Muscle of leg (tissue), 3 donors: ENCODE measurements at regions not wholly inside any gene's neighbourhood (a gene's known extent, or its start where the extent isn't known, plus 50 kb on each side); places are given as distances from the start of the nearest gene placed in this dataset.

Experiments
- DNase-seq: peaks from one replicate; pipeline ENCODE4 v3.0.0; 2013
- H3K27ac ChIP-seq: one replicate; pipeline ENCODE4 v1.5.1; 2013; ENCODE audit warnings: mild to moderate bottlenecking, low read length, control low read depth
- H3K27me3 ChIP-seq: one replicate; pipeline ENCODE4 v1.6.1; 2013; ENCODE audit warnings: low read length; ENCODE audit not compliant: control insufficient read depth, insufficient read depth
- H3K36me3 ChIP-seq: one replicate; pipeline ENCODE4 v1.6.1; 2013; ENCODE audit warnings: low read length; ENCODE audit not compliant: control insufficient read depth, insufficient read depth
- H3K4me1 ChIP-seq: one replicate; pipeline ENCODE4 v1.6.1; 2013; ENCODE audit warnings: low read length; ENCODE audit not compliant: control insufficient read depth, insufficient read depth
- H3K4me3 ChIP-seq: one replicate; pipeline ENCODE4 v1.5.1; 2013; ENCODE audit warnings: low read length, control low read depth
- H3K9me3 ChIP-seq: replicated peaks from 2 replicates; pipeline ENCODE4 v1.6.1; 2013; ENCODE audit warnings: low read depth, low read length; ENCODE audit not compliant: control insufficient read depth
- WGBS: methylation state at CpG from one replicate; pipeline ENCODE4 v1.1.5; 2013; ENCODE audit warnings: missing lambda C conversion rate; ENCODE audit not compliant: insufficient coverage; 5-methylcytosine and 5-hydroxymethylcytosine counted together

DNA sequence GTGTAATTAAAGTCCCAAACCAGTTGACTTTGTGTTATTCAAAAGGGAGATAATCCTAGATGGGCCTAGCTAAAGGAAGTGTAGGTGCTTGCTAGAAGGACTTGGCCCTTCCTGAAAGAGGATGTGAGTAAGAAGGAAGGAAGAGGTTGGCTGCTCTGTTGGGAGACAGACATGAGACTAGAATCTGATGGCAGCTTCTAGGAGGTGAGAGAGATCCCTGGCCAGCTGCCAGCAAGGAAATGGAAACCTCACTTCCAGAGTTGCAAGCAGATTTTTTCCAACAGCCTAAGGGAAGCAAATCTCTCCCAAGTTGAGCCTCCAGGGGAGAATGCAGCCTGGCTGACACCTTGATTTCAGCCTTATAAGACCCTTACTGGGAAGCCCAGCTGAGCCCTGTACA lies 368.4 kb upstream of the ZMIZ1 start:
- no peaks in the 10 kb centered on the region for H3K9me3 ChIP-seq
- peaks cover 7% of the 10 kb centered on the region for H3K27me3 ChIP-seq
- H3K27ac ChIP-seq, result no peak overlapping the region
- H3K4me1 ChIP-seq, result peaks cover 19% of the 10 kb centered on the region
- no peak overlapping the region for H3K4me3 ChIP-seq
- H3K36me3 ChIP-seq, result no peaks in the 10 kb centered on the region
- peak; percentile 62 for DNase-seq

DNA sequence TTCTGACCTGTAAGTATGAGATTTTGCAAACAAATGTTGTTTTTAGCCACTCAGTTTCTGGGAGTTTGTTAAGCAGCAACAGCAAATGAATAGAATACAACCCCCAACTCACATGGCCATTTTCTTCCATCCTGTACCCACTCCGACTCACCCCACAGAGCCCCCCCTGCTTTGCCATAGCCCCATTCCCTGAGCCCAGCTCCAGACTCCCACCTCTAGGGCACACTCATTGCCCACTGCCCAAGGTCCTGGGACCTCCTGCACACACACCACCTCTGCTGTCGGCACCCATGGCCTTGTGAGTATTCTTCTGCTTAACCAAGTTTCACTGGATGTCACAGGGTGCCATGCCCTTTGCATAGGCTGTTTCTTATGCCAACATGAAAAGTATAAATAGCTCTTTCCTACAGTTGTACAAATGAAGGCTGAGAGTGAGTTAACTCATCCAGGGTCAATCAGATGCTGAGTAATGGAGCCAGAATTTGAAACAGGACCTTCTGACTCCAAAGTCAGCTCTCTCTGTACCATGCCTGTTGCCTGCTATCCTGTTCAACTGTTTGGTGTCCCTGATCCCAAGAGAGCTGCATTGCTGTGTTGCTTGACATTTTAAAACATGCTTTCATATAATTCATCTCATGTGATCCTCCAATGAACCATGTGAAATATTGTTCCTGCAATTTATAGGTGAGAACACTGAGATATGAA lies 367.8 kb upstream of the ZMIZ1 start:
- 60% methylated on average over 1 of the region's 2 CpGs for WGBS
- Histone ChIP-seq H3K9me3 (no peaks in the 10 kb centered on the region), H3K4me1 (peaks cover 19% of the 10 kb centered on the region), H3K27me3 (peaks cover 4% of the 10 kb centered on the region), H3K4me3 (no peak overlapping the region), H3K27ac (no peak overlapping the region), H3K36me3 (no peaks in the 10 kb centered on the region)
- DNase-seq, result no peak

DNA sequence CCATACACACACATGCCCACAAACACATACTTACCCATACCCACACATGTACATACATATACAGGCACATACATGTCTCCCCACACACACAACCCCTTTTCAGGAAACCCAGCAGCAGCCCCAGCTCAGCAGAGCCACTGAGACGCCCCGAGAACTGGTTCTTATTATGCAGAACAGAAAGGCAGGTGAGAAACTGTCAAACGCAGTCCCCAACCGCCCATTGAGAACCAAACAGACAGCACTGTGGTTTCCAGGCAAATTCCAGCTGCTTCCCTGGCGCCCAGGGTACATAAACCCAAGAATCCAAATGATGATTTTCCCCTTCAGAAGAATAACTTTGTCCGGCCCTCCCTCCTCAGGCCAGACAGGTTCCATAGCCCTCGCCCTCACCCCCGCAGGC lies 366.6 kb upstream of the ZMIZ1 start:
- Histone ChIP-seq H3K36me3 (no peaks in the 10 kb centered on the region), H3K27ac (no peak overlapping the region), H3K4me3 (no peak overlapping the region), H3K27me3 (peaks cover 4% of the 10 kb centered on the region), H3K9me3 (no peaks in the 10 kb centered on the region), H3K4me1 (peaks cover 19% of the 10 kb centered on the region)
- no peak for DNase-seq
- WGBS, result 61% methylated on average over 8 of the region's 8 CpGs

DNA sequence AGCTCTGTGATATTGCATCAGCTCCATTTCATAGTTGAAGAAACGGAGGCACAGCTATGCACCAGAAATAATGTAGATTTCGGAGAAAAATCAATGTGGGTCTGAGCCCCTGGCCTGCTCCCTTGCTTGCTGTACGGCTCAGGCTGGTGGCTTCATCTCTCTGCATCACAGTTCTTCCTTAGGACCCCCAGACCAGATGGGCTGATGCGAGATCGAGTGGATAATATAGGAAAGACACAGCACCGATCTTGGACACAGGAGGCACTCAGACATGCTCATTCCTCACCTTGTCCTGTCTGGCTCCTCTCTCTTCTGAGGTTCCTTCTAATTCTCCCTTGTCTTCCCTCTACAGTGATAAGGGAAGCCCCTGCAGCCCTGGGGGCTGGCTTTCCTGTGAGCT lies 365.9 kb upstream of the ZMIZ1 start:
- Histone ChIP-seq H3K4me1 (peaks cover 19% of the 10 kb centered on the region), H3K9me3 (no peaks in the 10 kb centered on the region), H3K27me3 (peaks cover 3% of the 10 kb centered on the region), H3K27ac (no peak overlapping the region), H3K4me3 (no peak overlapping the region), H3K36me3 (no peaks in the 10 kb centered on the region)
- DNase-seq, result no peak
- WGBS, result 74% methylated on average over 4 of the region's 6 CpGs

DNA sequence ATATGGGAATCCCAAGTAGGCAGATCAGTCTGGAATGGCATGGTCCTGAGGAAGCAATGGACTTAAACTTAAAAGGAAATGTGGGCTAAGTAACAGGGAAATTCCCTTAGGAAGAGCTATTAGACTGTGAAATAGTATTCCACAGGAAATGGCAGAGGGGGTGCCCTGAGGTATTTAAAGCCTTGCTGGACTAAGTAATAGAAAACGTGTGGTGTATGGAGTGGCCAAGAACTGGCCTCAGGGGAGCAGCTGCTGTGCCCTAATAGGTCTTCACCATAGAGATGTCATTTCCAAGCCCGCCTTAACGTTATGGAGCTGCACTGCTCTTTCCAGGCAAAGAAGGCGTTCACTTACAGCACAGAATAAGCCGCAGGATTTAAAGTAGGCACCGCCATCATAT lies 365.2 kb upstream of the ZMIZ1 start:
- H3K4me1 ChIP-seq, result peaks cover 19% of the 10 kb centered on the region
- no peak overlapping the region for H3K27ac ChIP-seq
- 48% methylated on average over 6 of the region's 6 CpGs for WGBS
- H3K4me3 ChIP-seq, result no peak overlapping the region
- DNase-seq, result peak; percentile 59
- peaks cover 5% of the 10 kb centered on the region for H3K27me3 ChIP-seq
- no peaks in the 10 kb centered on the region for H3K36me3 ChIP-seq
- no peaks in the 10 kb centered on the region for H3K9me3 ChIP-seq

DNA sequence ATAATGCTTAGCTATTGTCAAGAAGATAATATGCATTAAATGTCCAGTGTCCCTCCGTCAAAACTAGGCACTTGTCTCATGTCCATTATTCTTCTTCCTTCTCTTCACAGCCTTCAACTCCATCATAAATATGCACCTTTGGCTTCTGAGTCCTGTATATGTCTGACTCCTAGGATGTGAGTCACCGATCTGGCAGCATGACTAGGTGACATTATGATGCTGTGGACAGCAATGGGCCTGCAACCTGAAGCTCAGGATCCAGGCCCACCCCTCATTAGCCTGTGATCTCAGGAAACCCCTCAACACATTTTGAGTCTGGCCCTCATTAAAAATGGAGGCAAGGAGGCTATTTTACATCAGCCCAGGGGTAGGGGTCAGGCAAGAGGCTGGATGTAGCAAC lies 362.5 kb upstream of the ZMIZ1 start:
- no peak overlapping the region for H3K27ac ChIP-seq
- WGBS, result no CpG with 5 or more reads among the region's 2 CpGs

DNA sequence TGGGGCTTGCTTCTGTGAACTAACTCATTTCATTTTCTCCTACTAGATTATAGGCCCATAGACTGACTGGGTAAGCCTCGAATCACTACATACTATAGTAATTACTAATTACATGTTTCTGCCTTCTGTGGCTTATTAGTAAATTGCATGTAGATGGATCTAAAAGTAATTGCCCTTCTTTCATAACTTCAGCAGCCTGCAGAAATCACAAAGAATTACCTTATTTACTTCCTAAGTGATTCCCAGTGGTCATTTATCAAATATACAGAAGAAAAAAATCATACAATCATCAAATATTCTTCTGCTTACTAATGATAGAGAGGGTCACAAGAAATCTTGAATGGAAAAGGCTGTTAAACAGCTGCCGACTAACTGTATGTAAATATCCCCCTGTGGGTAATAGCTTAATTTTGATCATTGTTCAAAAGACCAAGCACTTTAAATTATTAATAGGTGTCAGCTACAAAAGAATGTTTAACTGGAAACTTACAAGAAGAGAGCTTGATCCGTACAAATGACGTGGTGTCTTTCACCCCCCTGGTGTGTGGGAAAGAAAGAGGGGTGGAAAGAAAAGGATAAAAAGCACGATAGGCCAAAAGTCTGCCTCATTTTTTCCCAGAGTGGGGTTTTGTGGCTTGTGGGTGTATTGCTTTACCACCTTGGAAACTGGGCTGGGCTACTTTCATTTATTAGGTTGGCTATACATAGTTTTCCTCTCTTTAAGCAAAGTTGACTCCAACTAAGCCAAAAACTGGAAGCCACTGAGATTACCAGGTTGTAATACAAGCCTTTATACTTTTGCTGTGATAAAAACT lies 361.8 kb upstream of the ZMIZ1 start:
- WGBS, result 64% methylated on average over 2 of the region's 5 CpGs
- no peaks in the 10 kb centered on the region for H3K9me3 ChIP-seq
- H3K4me1 ChIP-seq, result peaks cover 9% of the 10 kb centered on the region
- no peaks in the 10 kb centered on the region for H3K36me3 ChIP-seq
- H3K4me3 ChIP-seq, result no peak overlapping the region
- peaks cover 8% of the 10 kb centered on the region for H3K27me3 ChIP-seq
- no peak overlapping the region for H3K27ac ChIP-seq
- peak; percentile 55 for DNase-seq

More for the DNA sequence above, 362.5 kb upstream of the ZMIZ1 start:
- no peaks in the 10 kb centered on the region for H3K9me3 ChIP-seq
- no peak overlapping the region for H3K4me3 ChIP-seq
- peaks cover 9% of the 10 kb centered on the region for H3K4me1 ChIP-seq
- DNase-seq, result no peak
- H3K36me3 ChIP-seq, result no peaks in the 10 kb centered on the region
- peaks cover 8% of the 10 kb centered on the region for H3K27me3 ChIP-seq

DNA sequence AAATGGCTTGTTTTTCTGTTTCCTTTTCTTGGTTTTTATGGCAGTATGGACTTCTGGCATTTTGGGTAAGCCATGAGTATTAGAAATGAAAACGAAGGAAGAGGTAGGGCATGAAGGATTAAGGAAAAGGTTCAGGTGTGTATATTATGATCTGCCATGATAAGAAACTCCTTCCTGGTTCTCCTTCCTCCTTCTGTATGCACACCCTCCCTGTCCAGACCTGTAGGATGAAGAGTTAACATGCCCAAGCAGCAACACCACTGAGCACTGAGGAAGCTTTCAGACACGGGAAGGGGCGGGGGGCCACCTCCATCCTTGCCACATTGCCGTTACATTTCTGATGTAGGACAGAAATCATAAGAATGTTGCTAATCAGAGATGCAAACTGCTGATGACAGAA lies 361.0 kb upstream of the ZMIZ1 start:
- Histone ChIP-seq H3K9me3 (no peaks in the 10 kb centered on the region), H3K36me3 (no peaks in the 10 kb centered on the region), H3K27ac (no peak overlapping the region), H3K4me1 (peaks cover 9% of the 10 kb centered on the region), H3K4me3 (no peak overlapping the region), H3K27me3 (peaks cover 8% of the 10 kb centered on the region)
- WGBS, result 50% methylated on average over 3 of the region's 4 CpGs
- DNase-seq, result no peak

DNA sequence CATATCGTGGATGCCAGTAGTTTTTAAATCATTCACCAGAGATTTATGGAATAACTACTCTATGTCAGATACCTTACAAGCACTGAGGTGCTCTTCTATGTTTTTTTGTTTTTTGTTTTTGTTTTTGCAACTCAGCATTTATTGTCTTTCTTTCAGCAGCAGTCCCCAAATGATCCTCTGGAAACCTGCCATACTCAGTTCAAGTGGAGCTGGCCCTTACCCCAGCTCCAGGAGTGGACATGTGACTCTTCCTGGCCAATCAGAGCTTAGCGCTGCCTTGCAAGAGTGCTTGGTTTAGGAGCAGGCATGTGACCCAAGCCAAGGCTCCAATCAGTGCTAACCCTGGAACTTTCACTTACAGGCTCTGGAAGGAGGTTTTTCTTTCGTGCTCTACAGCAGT lies 356.6 kb upstream of the ZMIZ1 start:
- H3K27me3 ChIP-seq, result peaks cover 5% of the 10 kb centered on the region
- H3K27ac ChIP-seq, result no peak overlapping the region
- DNase-seq, result peak; percentile 34
- WGBS, result no CpG with 5 or more reads among the region's 3 CpGs
- H3K36me3 ChIP-seq, result no peaks in the 10 kb centered on the region
- no peak overlapping the region for H3K4me3 ChIP-seq
- peaks cover 5% of the 10 kb centered on the region for H3K4me1 ChIP-seq
- no peaks in the 10 kb centered on the region for H3K9me3 ChIP-seq

DNA sequence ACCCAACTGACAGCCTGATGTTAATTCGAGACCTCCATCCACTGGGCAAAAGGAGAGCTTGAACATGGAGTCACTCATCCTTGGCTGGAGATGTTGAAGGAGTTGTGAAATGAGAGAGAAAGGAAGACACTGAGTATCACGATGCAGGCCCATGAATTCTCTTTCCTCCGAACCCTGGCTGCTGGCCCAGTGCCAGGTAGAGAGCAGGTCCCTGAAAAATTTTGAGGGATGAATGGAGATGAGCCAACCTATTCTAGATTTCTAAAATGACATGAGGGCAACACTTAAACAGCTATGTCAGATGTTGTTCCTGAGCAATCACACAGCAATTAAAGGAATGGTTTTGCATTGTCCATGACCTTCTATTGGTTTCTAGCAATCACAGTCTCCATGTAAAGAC lies 355.1 kb upstream of the ZMIZ1 start:
- Histone ChIP-seq H3K36me3 (no peaks in the 10 kb centered on the region), H3K4me1 (peaks cover 14% of the 10 kb centered on the region), H3K27me3 (peaks cover 3% of the 10 kb centered on the region), H3K9me3 (no peaks in the 10 kb centered on the region), H3K27ac (no peak overlapping the region), H3K4me3 (no peak overlapping the region)
- DNase-seq, result no peak
- 100% methylated on average over 1 of the region's 3 CpGs for WGBS
